PC-3 (cell line): ENCODE measurements at regions not wholly inside any gene's neighbourhood (a gene's known extent, or its start where the extent isn't known, plus 50 kb on each side); places are given as distances from the start of the nearest gene placed in this dataset.
"Not testable (repeated sequence)": the region's sequence is repeated elsewhere in the genome, so short reads cannot be mapped to it uniquely, and the experiment has no call there.

Source experiments
- EZH2 ChIP-seq: fragments of 300-600 bp; sonication (generic); IDR thresholded peaks from one replicate; pipeline ENCODE4 v1.6.1; 2017; ENCODE audit warnings: antibody characterized with exemption, mild to moderate bottlenecking, low read length; ENCODE audit not compliant: unreplicated experiment
- EZH2phosphoT487 ChIP-seq: fragments of 300-600 bp; sonication (generic); IDR thresholded peaks from 2 replicates; pipeline ENCODE4 v1.6.1; 2018; ENCODE audit warnings: mild to moderate bottlenecking, antibody characterized with exemption, low read length, borderline replicate concordance
- TF ChIP-seq, protein P1 (sequence below): fragments of 300-600 bp; sonication (generic); conservative IDR thresholded peaks from 2 replicates; pipeline ENCODE4 v1.5.1; 2017; ENCODE audit warnings: antibody characterized with exemption, low read depth, mild to moderate bottlenecking, low read length

DNA sequence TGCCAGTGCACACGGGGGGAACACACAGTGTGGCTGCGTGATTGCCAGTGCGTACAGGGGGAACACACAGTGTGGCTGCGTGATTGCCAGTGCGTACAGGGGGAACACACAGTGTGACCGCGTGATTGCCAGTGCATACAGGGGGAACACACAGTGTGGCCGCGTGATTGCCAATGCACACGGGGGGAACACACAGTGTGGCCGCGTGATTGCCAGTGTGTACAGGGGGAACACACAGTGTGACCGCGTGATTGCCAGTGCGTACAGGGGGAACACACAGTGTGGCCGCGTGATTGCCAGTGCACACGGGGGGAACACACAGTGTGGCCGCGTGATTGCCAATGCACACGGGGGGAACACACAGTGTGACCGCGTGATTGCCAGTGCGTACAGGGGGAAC lies 139.4 kb downstream of the RTP5 start:
- not testable (repeated sequence) for TF ChIP-seq EZH2, EZH2phosphoT487
- TF ChIP-seq, protein P1, sequence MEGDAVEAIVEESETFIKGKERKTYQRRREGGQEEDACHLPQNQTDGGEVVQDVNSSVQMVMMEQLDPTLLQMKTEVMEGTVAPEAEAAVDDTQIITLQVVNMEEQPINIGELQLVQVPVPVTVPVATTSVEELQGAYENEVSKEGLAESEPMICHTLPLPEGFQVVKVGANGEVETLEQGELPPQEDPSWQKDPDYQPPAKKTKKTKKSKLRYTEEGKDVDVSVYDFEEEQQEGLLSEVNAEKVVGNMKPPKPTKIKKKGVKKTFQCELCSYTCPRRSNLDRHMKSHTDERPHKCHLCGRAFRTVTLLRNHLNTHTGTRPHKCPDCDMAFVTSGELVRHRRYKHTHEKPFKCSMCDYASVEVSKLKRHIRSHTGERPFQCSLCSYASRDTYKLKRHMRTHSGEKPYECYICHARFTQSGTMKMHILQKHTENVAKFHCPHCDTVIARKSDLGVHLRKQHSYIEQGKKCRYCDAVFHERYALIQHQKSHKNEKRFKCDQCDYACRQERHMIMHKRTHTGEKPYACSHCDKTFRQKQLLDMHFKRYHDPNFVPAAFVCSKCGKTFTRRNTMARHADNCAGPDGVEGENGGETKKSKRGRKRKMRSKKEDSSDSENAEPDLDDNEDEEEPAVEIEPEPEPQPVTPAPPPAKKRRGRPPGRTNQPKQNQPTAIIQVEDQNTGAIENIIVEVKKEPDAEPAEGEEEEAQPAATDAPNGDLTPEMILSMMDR: not testable (repeated sequence)
